GM18870 (cell line): ENCODE measurements at regions not wholly inside any gene's neighbourhood (a gene's known extent, or its start where the extent isn't known, plus 50 kb on each side); places are given as distances from the start of the nearest gene placed in this dataset.
A peak's percentile ranks its signal among the peaks of the same experiment; 100 is the strongest.

Experiments
- ATAC-seq: cut with Tn5 transposase; IDR thresholded peaks from one replicate; pipeline ENCODE4 v1.9.1; 2021; ENCODE audit warnings: moderate library complexity; ENCODE audit not compliant: unreplicated experiment

DNA sequence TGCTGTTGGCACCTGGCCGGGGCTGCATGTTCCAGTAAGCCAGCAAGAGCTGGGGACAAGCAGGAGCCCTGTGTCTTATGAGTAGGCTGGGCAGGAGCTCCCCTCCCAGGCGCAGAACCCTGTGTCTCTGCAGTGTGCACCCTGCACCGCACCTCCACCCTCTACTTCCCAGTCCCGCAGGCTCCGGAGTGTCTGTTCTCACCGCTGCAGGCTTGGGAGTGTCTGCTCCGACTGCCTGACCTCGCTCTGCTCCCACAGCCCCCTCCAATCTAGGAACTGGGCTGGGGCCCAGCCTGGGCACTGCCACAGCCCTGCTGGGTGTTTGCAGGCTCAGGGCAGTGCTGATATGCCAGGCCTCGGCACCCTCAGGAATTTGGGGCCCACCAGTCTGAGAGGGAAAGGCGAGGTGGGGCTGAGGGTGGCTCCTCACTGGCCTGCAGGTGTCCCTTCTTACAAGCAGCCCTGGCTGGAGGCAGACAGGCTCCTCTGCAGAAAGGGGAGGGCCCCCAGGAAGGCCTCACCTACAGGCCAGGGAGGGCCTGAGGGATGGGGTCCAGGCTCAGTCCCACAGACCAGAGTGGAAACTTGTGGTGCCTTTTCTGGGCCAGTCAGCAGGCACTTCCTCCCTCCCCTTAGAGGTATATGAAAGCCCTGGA lies 871.6 kb upstream of the GJE1 start:
- ATAC-seq = no peak

DNA sequence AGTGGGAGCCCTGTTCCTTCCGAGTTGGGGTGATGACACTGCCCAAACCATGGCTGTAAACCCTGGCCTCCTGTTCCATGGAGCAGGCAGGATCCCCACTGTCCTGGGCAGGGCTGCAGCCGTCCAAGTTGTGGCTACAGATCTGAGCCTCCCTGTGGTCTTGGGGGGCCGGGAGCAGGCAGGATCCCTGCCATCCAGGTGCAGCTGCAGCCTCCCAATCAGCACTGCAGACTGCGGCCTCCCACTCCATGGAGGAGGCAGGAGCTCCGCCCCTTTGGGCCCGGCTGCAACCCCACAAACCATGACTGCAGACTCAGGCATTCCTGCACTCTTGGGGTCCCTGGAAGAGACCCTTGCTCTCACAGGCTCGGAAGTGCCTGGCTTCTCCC lies 872.1 kb upstream of the GJE1 start:
- ATAC-seq = no peak

DNA sequence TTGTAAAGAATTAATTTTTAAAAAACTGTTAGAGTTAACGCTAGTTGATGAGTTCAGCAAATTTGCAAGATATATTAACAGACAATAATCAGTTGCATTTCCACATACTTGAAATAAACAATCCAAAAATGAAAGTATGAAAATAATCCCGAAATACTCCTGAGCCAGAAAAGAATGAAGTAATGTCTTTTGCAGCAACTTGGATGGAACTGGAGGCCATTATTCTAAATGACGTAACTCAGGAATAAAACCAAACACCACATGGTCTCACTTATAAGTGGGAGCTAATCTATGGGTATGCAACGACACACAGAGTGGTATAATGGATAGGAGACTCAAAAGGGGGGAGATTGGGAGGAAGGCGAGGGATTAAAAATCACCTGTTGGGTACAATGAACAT lies 872.9 kb upstream of the GJE1 start:
- ATAC-seq = no peak

DNA sequence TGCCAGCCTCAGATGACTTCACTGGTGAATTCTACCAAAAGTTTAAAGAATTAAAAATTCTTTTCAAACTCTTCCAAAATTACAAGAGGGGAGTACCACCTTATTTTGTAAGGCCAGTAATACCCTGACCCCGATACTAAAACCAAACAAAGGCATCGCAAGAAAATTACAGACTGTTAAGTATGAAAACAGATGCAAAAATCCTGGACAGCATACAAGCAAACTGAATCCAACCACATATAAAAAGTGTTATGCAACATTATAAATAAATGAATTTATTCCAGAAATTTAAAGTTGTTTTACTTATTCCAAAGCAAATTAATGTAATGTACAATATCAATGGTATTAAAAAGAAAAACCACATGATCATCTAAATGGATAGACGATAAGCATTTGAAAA lies 873.6 kb upstream of the GJE1 start:
- ATAC-seq = no peak

DNA sequence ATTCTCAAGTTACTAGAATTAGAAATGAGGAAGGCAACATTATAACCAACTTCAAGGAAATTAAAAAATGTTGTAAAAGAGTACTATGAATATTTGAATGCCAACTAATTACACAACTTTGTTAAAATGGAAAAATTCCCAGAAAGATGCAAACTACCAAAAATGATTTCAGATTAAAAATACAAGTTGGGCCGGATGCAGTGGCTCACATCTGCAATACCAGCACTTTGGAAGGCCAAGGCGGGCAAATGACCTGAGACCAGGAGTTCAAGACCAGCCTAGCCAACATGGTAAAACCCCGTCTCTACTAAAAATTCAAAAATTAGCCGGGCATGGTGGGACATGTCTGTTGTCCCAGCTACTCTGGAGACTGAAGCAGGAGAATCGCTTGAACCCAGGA lies 874.2 kb upstream of the GJE1 start:
- no peak for ATAC-seq

DNA sequence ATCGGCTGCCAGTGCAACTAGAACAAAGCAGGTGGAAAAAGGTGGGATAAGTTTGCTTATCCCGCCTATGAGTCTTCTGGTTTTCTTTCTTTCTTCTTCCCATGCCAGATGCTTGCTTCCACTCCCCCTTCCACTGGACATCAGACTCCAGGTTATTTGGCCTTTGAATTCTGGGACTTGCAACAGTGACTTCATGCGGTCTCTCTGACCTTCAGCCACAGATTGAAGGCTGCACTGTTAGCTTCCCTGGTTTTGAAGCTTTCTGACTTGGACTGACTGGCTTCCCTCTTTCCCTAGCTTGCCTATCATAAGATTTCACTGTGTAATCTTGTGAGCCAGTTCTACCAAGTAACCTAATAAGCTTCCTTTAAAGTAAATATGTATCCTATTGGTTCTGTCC lies 878.4 kb upstream of the GJE1 start:
- no peak for ATAC-seq

DNA sequence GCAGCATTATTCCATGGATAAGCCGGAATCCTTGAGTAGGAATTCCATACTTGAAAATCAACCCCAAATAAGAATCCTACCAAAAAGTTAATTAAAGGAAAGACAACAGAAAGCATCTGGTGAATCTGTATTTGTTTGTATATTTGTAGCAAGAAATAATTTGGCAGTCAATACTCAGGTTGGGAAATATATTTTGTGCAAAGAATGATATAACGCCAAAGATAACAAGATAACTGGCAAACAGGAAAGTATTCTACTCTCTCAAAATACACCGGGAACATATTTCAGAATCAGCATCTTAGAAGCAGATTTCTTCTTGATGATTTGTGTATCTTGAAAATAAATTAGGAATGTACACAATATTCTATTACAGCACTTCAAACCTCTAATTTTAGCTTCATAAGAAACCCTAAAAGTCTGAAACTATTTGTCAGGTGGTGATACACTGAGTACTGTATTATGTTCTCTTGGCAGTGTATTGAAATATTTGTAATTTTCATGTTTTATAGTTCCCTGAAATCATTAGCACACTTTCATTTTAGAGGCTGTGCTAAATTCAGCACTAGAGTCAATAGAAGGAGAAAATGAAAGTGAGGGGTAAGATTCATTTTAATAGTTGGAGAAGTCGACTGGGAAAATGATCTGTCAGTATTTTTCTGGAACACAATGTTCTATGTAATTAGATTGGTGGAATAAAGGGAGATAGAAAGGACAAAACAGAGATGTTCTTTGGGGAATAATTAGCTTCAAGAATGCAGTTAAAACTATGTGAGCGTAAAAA lies 879.7 kb upstream of the GJE1 start:
- ATAC-seq = no peak

DNA sequence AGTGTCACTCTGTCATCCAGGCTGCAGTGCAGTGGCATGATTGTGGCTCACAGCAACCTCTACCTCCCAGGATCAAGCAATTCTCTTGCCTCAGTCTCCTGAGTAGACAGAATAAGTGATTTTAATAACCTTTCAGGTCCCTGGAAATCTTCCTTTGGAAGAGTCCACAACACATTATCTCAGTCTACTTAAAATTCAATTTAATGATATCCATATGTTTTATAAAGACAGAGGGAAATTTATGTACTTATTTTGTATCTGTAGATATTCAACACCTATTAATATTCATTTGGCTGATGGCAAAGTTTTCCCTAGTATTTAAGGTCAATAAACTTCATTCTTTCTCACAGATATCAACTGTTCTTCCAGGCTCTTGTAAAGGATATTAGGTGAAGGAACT lies 881.4 kb upstream of the GJE1 start:
- no peak for ATAC-seq

DNA sequence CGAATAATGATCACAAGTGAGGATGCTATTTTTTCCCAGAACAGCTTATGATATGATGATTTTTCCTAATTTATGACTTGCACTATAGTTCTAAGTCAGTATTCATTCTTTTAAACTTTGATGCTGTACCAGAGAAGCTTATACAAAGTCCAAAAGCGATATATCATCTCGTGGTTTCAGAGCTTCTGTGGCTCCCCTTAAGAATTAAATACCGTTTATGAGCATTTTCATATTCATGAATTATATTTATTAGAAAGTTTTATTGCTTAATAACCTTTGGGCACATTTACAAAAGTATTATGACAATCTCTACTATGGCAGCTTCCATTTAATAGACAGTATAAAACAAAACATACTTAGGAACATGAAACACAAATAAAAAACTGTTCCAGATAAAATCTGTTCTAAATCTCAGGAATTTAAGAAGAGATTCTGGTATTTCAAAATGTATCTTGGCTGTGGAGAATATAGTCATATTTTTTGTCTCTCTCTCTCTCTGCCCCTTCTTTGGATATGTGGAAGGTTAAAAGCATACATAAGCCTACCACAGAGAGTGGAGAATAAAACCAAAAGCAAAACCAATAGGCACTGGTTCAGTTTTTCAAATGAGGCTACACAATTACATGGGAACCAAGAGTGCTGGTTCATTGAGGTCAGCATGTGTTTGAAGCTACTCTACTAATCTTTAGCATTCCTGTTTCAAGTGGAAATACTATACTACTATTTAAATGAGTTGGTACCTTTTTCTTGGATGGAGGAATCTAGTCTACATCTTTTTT lies 884.5 kb upstream of the GJE1 start:
- ATAC-seq = peak; percentile 85

DNA sequence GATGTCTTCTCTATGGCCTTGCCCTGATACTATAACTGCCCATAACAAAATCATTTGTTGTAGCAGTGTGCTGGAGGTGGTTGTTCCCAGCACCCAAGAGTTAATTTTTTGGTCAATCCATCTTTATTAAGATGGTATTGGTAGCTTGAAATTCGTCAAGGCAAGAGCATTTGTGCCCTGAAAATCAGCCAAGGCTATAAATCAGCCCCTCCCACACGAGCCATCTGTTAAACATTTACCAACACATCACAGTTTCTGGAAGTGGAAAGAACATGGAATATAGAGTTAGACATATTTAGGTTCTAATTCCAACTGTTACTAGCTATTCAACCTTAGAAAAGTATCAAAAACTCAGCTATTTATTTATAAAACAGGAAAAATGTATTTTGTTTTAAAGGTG lies 888.4 kb upstream of the GJE1 start:
- no peak for ATAC-seq

DNA sequence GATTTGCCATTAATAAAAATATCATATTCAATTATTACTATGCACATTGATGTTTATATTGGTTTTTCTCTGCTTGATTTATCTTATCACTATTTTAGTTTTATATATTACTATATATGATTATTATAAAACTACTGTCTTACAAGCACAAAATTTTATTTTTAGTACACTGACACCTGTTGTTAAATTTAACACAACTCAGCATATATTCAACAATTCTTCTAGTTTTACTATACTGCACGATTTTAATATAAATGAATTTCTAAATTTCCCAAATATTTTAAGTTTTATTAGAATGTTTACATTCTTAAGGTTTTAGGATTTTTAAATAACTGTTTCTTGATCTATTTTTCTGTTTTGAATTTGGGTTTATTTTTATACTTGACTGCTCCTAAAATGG lies 889.8 kb upstream of the GJE1 start:
- ATAC-seq = no peak

DNA sequence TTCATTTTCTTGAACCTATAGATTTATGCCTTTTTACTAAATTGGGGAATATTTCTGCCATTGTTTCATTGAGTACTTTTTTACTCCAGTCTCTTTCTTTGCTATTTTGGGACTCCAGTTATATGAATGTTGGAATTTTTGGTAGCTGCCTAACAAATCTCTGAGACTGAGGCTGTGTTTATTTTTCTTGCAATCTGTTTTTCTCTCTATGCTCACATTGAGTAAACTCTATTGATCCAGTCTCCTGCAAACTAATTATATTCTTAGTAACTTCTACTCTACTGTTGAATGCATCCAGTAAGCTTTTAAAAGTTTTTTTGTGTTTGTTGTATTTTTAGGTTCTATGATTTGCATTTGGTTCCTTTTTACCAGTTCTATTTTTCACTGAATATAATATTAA lies 903.4 kb upstream of the GJE1 start:
- ATAC-seq = no peak

DNA sequence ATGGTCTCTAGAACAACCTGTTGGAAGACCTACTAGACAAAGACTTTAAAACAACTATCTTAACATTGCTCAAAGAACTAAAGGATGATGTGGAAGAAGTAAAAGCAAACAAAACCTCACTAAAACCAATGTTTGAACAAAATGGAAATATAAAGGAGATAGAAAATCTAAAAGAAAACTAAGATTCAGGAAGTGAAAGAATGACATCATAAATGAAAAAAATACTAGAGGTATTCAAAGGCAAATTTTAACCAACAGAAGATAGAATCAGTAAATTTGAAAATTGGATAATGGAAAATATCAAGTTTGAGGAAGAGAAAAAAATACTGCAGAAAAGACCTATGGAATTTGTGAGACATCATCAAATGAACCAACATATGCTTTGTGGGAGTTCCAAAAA lies 914.1 kb upstream of the GJE1 start:
- ATAC-seq = no peak

DNA sequence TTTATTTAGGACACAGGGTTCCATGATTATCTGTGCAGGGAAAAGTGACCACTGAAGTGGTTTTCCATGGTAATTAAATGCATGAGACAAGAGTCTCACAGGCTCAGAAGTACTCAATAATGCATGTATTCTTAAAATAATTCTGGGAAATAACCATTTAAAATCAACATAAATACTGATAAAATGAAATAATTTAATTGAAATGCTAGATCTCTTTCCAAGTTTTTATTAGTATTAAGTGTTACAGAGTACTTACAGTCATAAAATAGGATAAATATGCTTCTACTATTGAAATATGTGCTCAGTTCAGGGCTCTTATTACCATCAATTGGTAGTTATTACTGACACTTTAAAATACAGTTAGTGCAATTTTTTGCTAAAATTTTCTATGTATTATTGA lies 916.0 kb upstream of the GJE1 start:
- ATAC-seq = no peak

DNA sequence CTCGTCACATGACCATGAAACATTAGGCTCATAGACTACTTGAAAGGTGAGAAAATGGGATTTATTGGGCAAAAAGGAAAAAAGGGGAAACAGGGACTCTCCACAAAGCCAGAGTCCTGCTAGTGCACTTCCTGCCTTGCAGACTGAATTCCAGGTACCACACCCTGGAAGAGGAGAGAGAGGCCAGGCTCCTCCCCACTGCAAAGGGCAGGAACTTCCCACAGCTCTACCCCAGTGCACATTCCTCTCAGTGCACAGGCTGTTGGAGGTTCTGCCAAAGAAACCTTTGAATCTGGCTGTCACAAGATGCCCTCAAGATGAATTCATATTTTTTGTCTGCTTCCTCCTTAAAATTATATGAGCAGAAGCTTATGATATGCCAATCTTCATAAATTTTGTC lies 920.4 kb upstream of the GJE1 start:
- no peak for ATAC-seq

DNA sequence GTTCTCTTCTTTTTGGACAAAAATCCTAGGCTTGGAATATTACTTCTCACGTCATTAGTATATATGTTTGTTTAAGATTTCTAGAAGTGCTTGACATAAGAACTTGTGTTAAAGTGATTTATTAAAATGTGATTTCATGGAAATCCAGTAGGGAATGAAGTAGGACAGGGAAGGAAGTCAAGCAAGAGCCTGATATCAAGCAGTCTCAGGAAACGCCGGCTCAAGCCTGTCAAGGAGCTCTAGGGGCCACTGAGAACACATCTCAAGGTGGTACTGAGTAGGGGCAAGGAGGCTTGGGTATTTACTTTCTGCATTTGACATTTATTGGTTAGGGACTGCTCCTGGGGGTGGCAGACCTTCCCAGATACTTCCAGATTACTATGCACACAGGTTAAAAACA lies 920.9 kb upstream of the GJE1 start:
- ATAC-seq = no peak

DNA sequence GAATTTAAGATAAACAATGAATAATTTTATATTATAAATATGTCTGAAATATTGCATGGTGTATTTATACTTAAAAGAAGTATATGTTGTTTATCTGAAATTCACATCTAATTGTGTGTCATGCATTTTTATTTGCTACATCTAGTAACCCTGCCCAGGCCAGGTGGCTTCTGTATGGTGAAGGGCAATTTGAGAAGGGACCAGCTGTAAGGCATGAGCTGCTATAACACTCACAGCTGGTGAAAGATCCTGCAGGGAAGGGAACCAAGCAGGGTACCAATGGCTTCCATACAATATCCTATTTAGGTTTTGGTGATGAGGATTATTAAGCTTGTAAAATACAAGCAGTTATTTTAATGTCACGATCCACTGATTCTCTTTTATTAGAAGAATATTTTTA lies 921.8 kb upstream of the GJE1 start:
- ATAC-seq = no peak

DNA sequence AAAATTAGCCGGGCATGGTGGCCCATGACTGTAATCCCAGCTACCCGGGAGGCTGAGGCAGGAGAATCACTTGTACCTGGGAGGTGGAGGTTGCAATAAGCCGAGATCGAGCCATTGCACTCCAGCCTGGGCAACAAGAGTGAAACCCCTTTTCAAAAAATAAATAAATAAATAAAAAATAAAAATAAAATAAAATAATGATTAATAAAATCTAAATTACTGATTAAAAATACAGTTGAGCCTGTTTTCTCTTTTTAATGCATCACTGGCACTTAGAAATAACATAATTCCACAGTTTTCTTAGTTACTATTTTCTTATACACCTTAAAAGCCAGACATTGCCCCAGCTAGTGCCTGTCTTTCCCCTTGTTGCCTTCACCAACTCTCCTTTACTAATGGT lies 922.8 kb upstream of the GJE1 start:
- no peak for ATAC-seq

DNA sequence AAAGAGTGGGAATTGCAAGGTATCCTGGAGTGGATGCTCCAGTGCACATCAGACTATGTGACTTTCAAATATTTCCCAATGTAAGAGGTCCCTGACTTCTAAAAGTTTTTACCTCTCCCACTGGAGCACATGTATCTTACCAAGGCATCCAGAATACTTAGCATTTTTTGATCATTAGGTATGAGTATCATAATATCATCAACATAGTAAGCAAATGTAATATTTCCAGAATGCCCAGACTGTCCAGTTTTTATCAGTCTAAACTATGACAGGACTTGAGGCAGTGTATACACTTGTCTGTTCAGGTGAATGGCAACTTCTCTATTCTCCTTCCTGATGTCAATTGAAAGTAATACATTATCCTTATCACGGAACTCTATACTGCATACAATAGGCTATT lies 924.6 kb upstream of the GJE1 start:
- no peak for ATAC-seq

DNA sequence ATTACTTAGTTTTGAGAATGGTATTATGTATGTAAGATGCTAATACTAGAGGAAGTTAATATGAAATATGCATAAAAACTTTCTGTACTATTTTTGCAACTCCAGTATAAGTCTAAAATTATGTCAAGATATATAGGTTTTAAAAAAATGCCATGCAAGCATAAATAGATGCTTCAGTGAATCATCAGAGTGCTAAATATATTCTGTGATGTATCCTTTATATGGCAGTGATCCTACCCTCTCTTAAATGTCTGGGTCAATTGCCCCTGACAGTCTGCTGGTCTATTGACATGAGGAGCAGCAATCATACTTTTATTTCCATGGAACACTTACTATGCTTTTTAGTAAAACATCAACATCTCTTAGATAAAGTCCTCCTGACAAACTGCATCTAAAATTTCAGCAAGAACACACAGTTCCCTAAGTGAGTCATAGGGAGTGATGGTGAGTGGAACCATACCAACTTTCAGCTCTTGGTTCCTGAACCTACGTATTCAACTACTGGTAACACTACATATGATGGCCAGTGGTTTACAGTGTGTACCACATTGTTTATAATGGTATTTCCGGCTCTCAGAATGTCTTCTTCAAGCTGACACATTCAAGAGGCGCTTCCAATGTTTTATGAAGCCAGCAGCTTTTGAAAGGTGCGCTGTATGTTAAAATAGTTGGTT lies 928.7 kb upstream of the GJE1 start:
- no peak for ATAC-seq

DNA sequence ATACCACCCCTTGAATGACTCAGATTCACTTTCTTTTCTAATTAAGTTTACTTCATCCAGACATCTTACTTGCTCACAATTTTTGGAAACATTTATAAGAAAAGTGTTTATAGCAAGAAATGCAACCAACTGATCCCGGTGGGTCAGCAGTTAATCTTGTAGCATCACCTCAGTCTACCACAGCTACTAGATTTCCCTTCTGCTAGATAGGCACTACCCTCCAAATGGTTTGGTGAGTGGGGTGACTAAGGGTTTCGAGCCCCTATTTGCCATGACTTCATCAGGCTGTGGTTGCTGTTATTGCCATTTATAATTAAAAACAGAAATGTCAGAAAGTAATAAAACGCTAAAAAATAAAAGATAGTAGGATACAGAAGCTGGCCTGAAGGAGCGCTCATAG lies 930.1 kb upstream of the GJE1 start:
- no peak for ATAC-seq

DNA sequence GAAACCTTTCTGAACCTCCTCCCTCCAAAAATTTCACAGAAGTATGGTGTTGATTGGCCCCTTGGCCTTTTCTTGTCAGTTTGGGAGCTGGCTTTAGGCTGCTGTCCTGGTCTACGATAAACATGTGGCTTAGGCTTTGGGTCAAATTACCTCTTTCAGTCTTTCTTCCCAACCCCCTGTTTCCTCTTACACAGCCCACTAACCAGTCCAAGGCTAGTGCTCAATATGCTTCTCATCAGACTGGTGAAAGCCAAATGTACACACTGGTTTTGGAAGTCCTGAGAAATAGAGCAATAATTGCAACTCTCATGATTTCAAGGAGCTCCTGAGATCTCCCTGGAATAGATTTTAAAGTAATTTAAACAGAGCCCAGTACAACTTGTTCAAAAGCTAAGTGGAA lies 933.7 kb upstream of the GJE1 start:
- ATAC-seq = no peak
